Suprapubic skin (tissue), 4 donors: ENCODE measurements at regions not wholly inside any gene's neighbourhood (a gene's known extent, or its start where the extent isn't known, plus 50 kb on each side); places are given as distances from the start of the nearest gene placed in this dataset.

ENCODE experiments used
- DNase-seq, 2 donors: peaks; one replicate each; pipeline ENCODE4 v3.0.0-alpha.2; 2019; ENCODE audit warnings: low spot score in 2 of 2
- H3K27ac ChIP-seq: fragments of 200-600 bp; sonication (generic); one replicate; pipeline ENCODE4 v1.5.1; 2019
- H3K27me3 ChIP-seq: fragments of 200-600 bp; sonication (generic); one replicate; pipeline ENCODE4 v1.5.1; 2019
- H3K36me3 ChIP-seq: fragments of 200-600 bp; sonication (generic); one replicate; pipeline ENCODE4 v1.5.1; 2019
- H3K4me1 ChIP-seq: fragments of 200-600 bp; sonication (generic); one replicate; pipeline ENCODE4 v1.5.1; 2019
- H3K4me3 ChIP-seq: fragments of 200-600 bp; sonication (generic); one replicate; pipeline ENCODE4 v1.5.1; 2019; ENCODE audit warnings: mild to moderate bottlenecking
- H3K9me3 ChIP-seq: fragments of 200-600 bp; sonication (generic); one replicate; pipeline ENCODE4 v1.5.1; 2019
- CTCF ChIP-seq, 2 donors: fragments of 200-600 bp in 1 of 2; fragments of 450-650 bp in 1 of 2; sonication (generic) in 1 of 2; IDR thresholded peaks; one replicate each; pipeline ENCODE4 v1.5.1; 2016 to 2019; ENCODE audit warnings: antibody characterized with exemption in 2 of 2, mild to moderate bottlenecking in 1 of 2, moderate library complexity in 1 of 2
- EP300 ChIP-seq: sonication (generic); formaldehyde crosslinking; IDR thresholded peaks from one replicate; pipeline ENCODE4 v1.6.1; 2017; ENCODE audit warnings: antibody characterized with exemption
- POLR2A ChIP-seq, 2 donors: fragments of 450-650 bp; IDR thresholded peaks; one replicate each; pipeline ENCODE4 v1.6.1; 2017; ENCODE audit warnings: antibody characterized with exemption in 2 of 2, mild to moderate bottlenecking in 2 of 2, moderate library complexity in 2 of 2
- POLR2AphosphoS5 ChIP-seq, 3 donors: sonication (generic); formaldehyde crosslinking; IDR thresholded peaks; one replicate each; pipeline ENCODE4 v1.6.1; 2017; ENCODE audit warnings: antibody characterized with exemption in 3 of 3
- WGBS: methylation state at CpG from one replicate; pipeline ENCODE4 v1.1.5; 2018; 5-methylcytosine and 5-hydroxymethylcytosine counted together

- 68% methylated on average over 1 of the region's 1 CpG for WGBS
- no peaks in the 10 kb centered on the region for H3K9me3 ChIP-seq
- no peaks in the 10 kb centered on the region for H3K27me3 ChIP-seq
- no peak for DNase-seq
- no peaks in the 10 kb centered on the region for H3K4me1 ChIP-seq
- no peaks in the 10 kb centered on the region for H3K36me3 ChIP-seq
- H3K27ac ChIP-seq, result no peak overlapping the region
- TF ChIP-seq POLR2A (IDR thresholded peaks at IDR 0.05) (no peak), POLR2AphosphoS5 (IDR thresholded peaks at IDR 0.05) (no peak), EP300 (no peak), CTCF (IDR thresholded peaks at IDR 0.05) (no peak)
- no peak overlapping the region for H3K4me3 ChIP-seq
These were observed 127.9 kb downstream of the SQOR start for GRCh38 chr15:45762726-45763125.

- Histone ChIP-seq H3K27me3 (no peaks in the 10 kb centered on the region), H3K4me3 (no peak overlapping the region), H3K36me3 (no peaks in the 10 kb centered on the region), H3K4me1 (no peaks in the 10 kb centered on the region), H3K27ac (no peak overlapping the region), H3K9me3 (no peaks in the 10 kb centered on the region)
- 85% methylated on average over 6 of the region's 6 CpGs for WGBS
- TF ChIP-seq POLR2AphosphoS5 (IDR thresholded peaks at IDR 0.05) (no peak), CTCF (IDR thresholded peaks at IDR 0.05) (no peak), EP300 (no peak), POLR2A (IDR thresholded peaks at IDR 0.05) (no peak)
- no peak for DNase-seq
These were observed 128.5 kb downstream of the SQOR start for GRCh38 chr15:45763170-45763869.

GRCh38 chr15:45773149-45773548 is 138.3 kb downstream of the SQOR start:
- no peak overlapping the region for H3K27ac ChIP-seq
- H3K4me1 ChIP-seq, result no peaks in the 10 kb centered on the region
- H3K4me3 ChIP-seq, result no peak overlapping the region
- WGBS, result 63% methylated on average over 3 of the region's 3 CpGs
- no peaks in the 10 kb centered on the region for H3K27me3 ChIP-seq
- H3K9me3 ChIP-seq, result no peaks in the 10 kb centered on the region
- TF ChIP-seq CTCF (IDR thresholded peaks at IDR 0.05) (no peak), POLR2AphosphoS5 (IDR thresholded peaks at IDR 0.05) (no peak), EP300 (no peak), POLR2A (IDR thresholded peaks at IDR 0.05) (no peak)
- DNase-seq, result no peak
- H3K36me3 ChIP-seq, result no peaks in the 10 kb centered on the region

GRCh38 chr15:45776772-45777171 is 141.9 kb downstream of the SQOR start:
- TF ChIP-seq EP300, result no peak
- TF ChIP-seq POLR2AphosphoS5 (IDR thresholded peaks at IDR 0.05), result no peak
- TF ChIP-seq CTCF (IDR thresholded peaks at IDR 0.05), result no peak
- TF ChIP-seq POLR2A (IDR thresholded peaks at IDR 0.05), result no peak
- H3K4me3 ChIP-seq, result no peak overlapping the region
- 46% methylated on average over 4 of the region's 4 CpGs for WGBS
- H3K27me3 ChIP-seq, result no peaks in the 10 kb centered on the region
- H3K36me3 ChIP-seq, result no peaks in the 10 kb centered on the region
- no peak overlapping the region for H3K27ac ChIP-seq
- H3K9me3 ChIP-seq, result no peaks in the 10 kb centered on the region
- no peak for DNase-seq
- no peaks in the 10 kb centered on the region for H3K4me1 ChIP-seq

GRCh38 chr15:45777781-45778180 is 143.0 kb downstream of the SQOR start:
- Histone ChIP-seq H3K36me3 (no peaks in the 10 kb centered on the region), H3K27ac (no peak overlapping the region), H3K4me1 (no peaks in the 10 kb centered on the region), H3K9me3 (no peaks in the 10 kb centered on the region), H3K4me3 (no peak overlapping the region), H3K27me3 (peaks cover 8% of the 10 kb centered on the region)
- no peak for DNase-seq
- WGBS, result 89% methylated on average over 4 of the region's 4 CpGs
- TF ChIP-seq POLR2AphosphoS5 (IDR thresholded peaks at IDR 0.05) (no peak), POLR2A (IDR thresholded peaks at IDR 0.05) (no peak), EP300 (no peak), CTCF (IDR thresholded peaks at IDR 0.05) (no peak)
